ENCODE measurements at regions not wholly inside any gene's neighbourhood (a gene's known extent, or its start where the extent isn't known, plus 50 kb on each side); places are given as distances from the start of the nearest gene placed in this dataset.

DNA sequence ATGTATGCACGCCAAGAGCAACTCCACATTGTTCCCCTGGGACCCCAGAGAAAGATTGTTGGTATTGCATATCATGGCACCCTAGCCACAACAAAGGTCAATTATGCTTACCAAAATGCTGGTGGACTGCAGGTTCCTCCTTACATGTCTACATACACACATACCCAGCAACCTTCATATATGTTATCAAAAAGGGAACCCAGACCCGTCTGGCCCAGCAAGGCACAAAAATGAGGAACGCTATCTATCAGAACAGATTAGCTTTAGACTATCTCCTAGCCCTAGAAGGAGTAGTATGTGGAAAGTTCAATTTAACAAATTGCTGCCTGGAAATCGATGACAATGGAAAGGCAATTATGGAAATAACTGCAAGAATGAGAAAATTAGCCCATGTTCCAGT, 61.5 kb downstream of the DHRS2 start:
- Histone ChIP-seq H2AFZ (no peak overlapping the region), H3K9me2 (replicated peaks; ENCODE audit: insufficient read depth) (no peaks in the 10 kb centered on the region), H4K20me1 (ENCODE audit: insufficient read depth, poor library complexity, severe bottlenecking) (no peaks in the 10 kb centered on the region), H3K9me3 (ENCODE audit: low read depth) (no peaks in the 10 kb centered on the region), H3K27ac (no peak overlapping the region), H3K79me2 (no peaks in the 10 kb centered on the region), H3K27me3 (no peaks in the 10 kb centered on the region), H3K4me1 (ENCODE audit: insufficient read depth) (peaks cover 21% of the 10 kb centered on the region), H3K4me2 (no peak overlapping the region), H3K36me3 (replicated peaks; ENCODE audit: insufficient read depth, low read depth) (no peaks in the 10 kb centered on the region), H3K4me3 (no peak overlapping the region)
- TF ChIP-seq, protein P1, sequence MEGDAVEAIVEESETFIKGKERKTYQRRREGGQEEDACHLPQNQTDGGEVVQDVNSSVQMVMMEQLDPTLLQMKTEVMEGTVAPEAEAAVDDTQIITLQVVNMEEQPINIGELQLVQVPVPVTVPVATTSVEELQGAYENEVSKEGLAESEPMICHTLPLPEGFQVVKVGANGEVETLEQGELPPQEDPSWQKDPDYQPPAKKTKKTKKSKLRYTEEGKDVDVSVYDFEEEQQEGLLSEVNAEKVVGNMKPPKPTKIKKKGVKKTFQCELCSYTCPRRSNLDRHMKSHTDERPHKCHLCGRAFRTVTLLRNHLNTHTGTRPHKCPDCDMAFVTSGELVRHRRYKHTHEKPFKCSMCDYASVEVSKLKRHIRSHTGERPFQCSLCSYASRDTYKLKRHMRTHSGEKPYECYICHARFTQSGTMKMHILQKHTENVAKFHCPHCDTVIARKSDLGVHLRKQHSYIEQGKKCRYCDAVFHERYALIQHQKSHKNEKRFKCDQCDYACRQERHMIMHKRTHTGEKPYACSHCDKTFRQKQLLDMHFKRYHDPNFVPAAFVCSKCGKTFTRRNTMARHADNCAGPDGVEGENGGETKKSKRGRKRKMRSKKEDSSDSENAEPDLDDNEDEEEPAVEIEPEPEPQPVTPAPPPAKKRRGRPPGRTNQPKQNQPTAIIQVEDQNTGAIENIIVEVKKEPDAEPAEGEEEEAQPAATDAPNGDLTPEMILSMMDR (IDR thresholded peaks at IDR 0.05; ENCODE audit: poor library complexity) = no peak
- TF ChIP-seq EZH2phosphoT487 (IDR thresholded peaks at IDR 0.05; ENCODE audit: low read depth, severe bottlenecking, unreplicated experiment) (no peak), EZH2 (IDR thresholded peaks at IDR 0.05; ENCODE audit: borderline replicate concordance) (no peak)
- DNase-seq (ENCODE audit: low spot score) = no peak
- WGBS (ENCODE audit: low lambda C conversion rate, missing lambda C conversion rate) = 79% methylated on average over 4 of the region's 4 CpGs

GRCh38 chr14:23702656-23703426, 66.7 kb downstream of the DHRS2 start:
- H3K79me2 ChIP-seq = no peaks in the 10 kb centered on the region
- DNase-seq (ENCODE audit: low spot score) = no peak
- no peak overlapping the region for H3K27ac ChIP-seq
- 37% methylated on average over 2 of the region's 2 CpGs for WGBS (ENCODE audit: low lambda C conversion rate, missing lambda C conversion rate)
- H3K9me3 ChIP-seq (ENCODE audit: low read depth) = no peaks in the 10 kb centered on the region
- no peaks in the 10 kb centered on the region for H3K9me2 ChIP-seq (replicated peaks; ENCODE audit: insufficient read depth)
- H4K20me1 ChIP-seq (ENCODE audit: insufficient read depth, poor library complexity, severe bottlenecking) = no peaks in the 10 kb centered on the region
- TF ChIP-seq EZH2phosphoT487 (IDR thresholded peaks at IDR 0.05; ENCODE audit: low read depth, severe bottlenecking, unreplicated experiment) (no peak), EZH2 (IDR thresholded peaks at IDR 0.05; ENCODE audit: borderline replicate concordance) (no peak)
- TF ChIP-seq, protein P1 (IDR thresholded peaks at IDR 0.05; ENCODE audit: poor library complexity) = no peak
- no peak overlapping the region for H2AFZ ChIP-seq
- H3K4me3 ChIP-seq = no peak overlapping the region
- H3K27me3 ChIP-seq = no peaks in the 10 kb centered on the region
- H3K4me2 ChIP-seq = no peak overlapping the region
- H3K36me3 ChIP-seq (replicated peaks; ENCODE audit: insufficient read depth, low read depth) = no peaks in the 10 kb centered on the region
- H3K4me1 ChIP-seq (ENCODE audit: insufficient read depth) = no peaks in the 10 kb centered on the region

DNA sequence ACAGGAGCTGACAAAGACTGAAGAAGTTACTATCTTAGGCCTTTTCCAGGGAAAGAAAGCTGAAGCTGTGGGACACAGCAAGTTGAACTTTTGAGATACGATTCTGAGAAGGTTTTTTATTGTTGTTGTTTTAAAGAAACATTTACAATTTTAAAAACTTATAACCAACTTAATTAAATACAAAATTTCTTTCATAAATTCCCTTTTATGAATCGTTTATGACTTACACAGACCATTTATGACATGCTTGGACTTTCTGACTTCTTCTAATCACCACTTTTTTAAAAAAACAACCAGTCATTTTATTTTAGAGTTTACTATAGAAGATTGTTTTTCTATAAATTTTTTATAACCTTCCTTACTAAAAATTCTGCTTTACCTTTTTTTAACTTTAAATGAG, 68.7 kb downstream of the DHRS2 start:
- no peak overlapping the region for H3K27ac ChIP-seq
- H3K36me3 ChIP-seq (replicated peaks; ENCODE audit: insufficient read depth, low read depth) = no peaks in the 10 kb centered on the region
- no peaks in the 10 kb centered on the region for H3K9me2 ChIP-seq (replicated peaks; ENCODE audit: insufficient read depth)
- no peaks in the 10 kb centered on the region for H4K20me1 ChIP-seq (ENCODE audit: insufficient read depth, poor library complexity, severe bottlenecking)
- 43% methylated on average over 2 of the region's 2 CpGs for WGBS (ENCODE audit: low lambda C conversion rate, missing lambda C conversion rate)
- DNase-seq (ENCODE audit: low spot score) = no peak
- H3K79me2 ChIP-seq = no peaks in the 10 kb centered on the region
- no peaks in the 10 kb centered on the region for H3K4me1 ChIP-seq (ENCODE audit: insufficient read depth)
- H2AFZ ChIP-seq = no peak overlapping the region
- no peak for TF ChIP-seq EZH2 (IDR thresholded peaks at IDR 0.05; ENCODE audit: borderline replicate concordance)
- no peak overlapping the region for H3K4me3 ChIP-seq
- H3K9me3 ChIP-seq (ENCODE audit: low read depth) = no peaks in the 10 kb centered on the region
- H3K27me3 ChIP-seq = no peaks in the 10 kb centered on the region
- no peak overlapping the region for H3K4me2 ChIP-seq

DNA sequence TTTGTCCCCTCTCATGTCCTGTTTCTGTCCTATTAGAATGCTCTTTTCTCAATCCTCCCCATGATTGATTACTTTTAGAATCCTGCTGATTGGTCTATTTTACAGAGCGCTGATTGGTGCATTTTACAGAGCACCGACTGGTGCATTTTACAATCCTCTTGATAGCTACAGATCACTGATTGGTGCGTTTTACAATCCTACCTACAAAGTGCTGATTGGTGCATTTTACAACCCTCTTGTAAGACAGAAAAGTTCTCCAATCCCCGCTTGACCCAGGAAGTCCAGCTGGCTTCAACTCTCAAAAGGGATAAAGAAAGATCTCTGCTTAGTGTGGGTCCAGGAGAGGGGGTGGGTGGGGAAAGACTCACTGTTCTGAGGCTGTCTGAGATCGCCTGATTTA, 71.3 kb downstream of the DHRS2 start:
- TF ChIP-seq, protein P1 (IDR thresholded peaks at IDR 0.05; ENCODE audit: poor library complexity) = no peak
- TF ChIP-seq EZH2 (IDR thresholded peaks at IDR 0.05; ENCODE audit: borderline replicate concordance) (no peak), EZH2phosphoT487 (IDR thresholded peaks at IDR 0.05; ENCODE audit: low read depth, severe bottlenecking, unreplicated experiment) (no peak)
- 57% methylated on average over 5 of the region's 5 CpGs for WGBS (ENCODE audit: low lambda C conversion rate, missing lambda C conversion rate)
- Histone ChIP-seq H3K9me2 (replicated peaks; ENCODE audit: insufficient read depth) (no peaks in the 10 kb centered on the region), H4K20me1 (ENCODE audit: insufficient read depth, poor library complexity, severe bottlenecking) (no peaks in the 10 kb centered on the region), H3K4me1 (ENCODE audit: insufficient read depth) (no peaks in the 10 kb centered on the region), H3K27ac (no peak overlapping the region), H3K9me3 (ENCODE audit: low read depth) (no peaks in the 10 kb centered on the region), H3K79me2 (no peaks in the 10 kb centered on the region), H2AFZ (no peak overlapping the region), H3K4me3 (no peak overlapping the region), H3K36me3 (replicated peaks; ENCODE audit: insufficient read depth, low read depth) (no peaks in the 10 kb centered on the region), H3K4me2 (no peak overlapping the region), H3K27me3 (no peaks in the 10 kb centered on the region)
- no peak for DNase-seq (ENCODE audit: low spot score)
